Lower lobe of right lung (tissue), 2 donors: ENCODE measurements at regions not wholly inside any gene's neighbourhood (a gene's known extent, or its start where the extent isn't known, plus 50 kb on each side); places are given as distances from the start of the nearest gene placed in this dataset.

ENCODE experiments used
- ATAC-seq, 2 donors: fragments of 200-7000 bp; cut with Tn5 transposase; one replicate each; pipeline ENCODE4 v1.9.1; 2020 to 2022; ENCODE audit warnings: mild to moderate bottlenecking in 2 of 2, moderate library complexity in 2 of 2
- DNase-seq: peaks from one replicate; pipeline ENCODE4 v3.0.0-alpha.2; 2020
- H3K27ac ChIP-seq: fragments of 200-600 bp; one replicate; pipeline ENCODE4 v1.8.0; 2022
- H3K27me3 ChIP-seq: fragments of 200-600 bp; one replicate; pipeline ENCODE4 v1.8.0; 2022; ENCODE audit warnings: low read depth
- H3K36me3 ChIP-seq: fragments of 200-600 bp; one replicate; pipeline ENCODE4 v1.8.0; 2022; ENCODE audit warnings: mild to moderate bottlenecking
- H3K4me1 ChIP-seq: fragments of 200-600 bp; one replicate; pipeline ENCODE4 v1.8.0; 2022
- H3K4me3 ChIP-seq: fragments of 200-600 bp; one replicate; pipeline ENCODE4 v1.8.0; 2022; ENCODE audit warnings: mild to moderate bottlenecking
- H3K9me3 ChIP-seq: fragments of 200-600 bp; one replicate; pipeline ENCODE4 v1.8.0; 2022
- intact Hi-C: fragments of 100-400 bp; cut with DNase I; formaldehyde crosslinking; loops from one replicate; pipeline ENCODE4 v1.11.0; 2022
- TF ChIP-seq, protein P1 (sequence below): fragments of 200-600 bp; IDR thresholded peaks from one replicate; pipeline ENCODE4 v1.8.0; 2022; ENCODE audit warnings: antibody characterized with exemption, mild to moderate bottlenecking
- donor health status: DM: no; HTN: yes; CAD: no; lungs with severe emphysema.

DNA sequence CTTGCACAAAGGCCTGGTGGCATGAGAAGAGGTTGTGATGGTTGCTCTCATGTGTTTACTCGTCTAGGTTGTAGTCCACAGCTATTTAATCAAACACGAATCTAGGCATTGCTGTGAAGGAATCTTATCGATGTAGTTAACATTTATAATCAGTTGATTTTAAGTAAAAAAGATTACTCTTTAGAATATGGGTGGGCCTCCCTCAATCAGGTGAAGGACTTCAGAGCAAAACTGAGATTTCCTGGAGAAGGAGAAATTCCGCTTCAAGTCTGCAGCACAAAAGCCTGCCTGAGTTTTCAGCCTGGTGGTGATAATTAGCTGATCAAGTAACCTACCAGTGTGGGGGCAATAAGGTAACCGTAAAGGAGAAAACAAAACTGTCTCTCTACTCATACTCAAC, 523.6 kb downstream of the GRIN2A start:
- no peaks in the 10 kb centered on the region for H3K9me3 ChIP-seq
- TF ChIP-seq, protein P1, sequence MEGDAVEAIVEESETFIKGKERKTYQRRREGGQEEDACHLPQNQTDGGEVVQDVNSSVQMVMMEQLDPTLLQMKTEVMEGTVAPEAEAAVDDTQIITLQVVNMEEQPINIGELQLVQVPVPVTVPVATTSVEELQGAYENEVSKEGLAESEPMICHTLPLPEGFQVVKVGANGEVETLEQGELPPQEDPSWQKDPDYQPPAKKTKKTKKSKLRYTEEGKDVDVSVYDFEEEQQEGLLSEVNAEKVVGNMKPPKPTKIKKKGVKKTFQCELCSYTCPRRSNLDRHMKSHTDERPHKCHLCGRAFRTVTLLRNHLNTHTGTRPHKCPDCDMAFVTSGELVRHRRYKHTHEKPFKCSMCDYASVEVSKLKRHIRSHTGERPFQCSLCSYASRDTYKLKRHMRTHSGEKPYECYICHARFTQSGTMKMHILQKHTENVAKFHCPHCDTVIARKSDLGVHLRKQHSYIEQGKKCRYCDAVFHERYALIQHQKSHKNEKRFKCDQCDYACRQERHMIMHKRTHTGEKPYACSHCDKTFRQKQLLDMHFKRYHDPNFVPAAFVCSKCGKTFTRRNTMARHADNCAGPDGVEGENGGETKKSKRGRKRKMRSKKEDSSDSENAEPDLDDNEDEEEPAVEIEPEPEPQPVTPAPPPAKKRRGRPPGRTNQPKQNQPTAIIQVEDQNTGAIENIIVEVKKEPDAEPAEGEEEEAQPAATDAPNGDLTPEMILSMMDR: no peak
- intact Hi-C loops: no loop called here
- H3K36me3 ChIP-seq: no peaks in the 10 kb centered on the region
- no peaks in the 10 kb centered on the region for H3K4me1 ChIP-seq
- DNase-seq: no peak
- H3K27ac ChIP-seq: no peak overlapping the region
- no peak overlapping the region for H3K4me3 ChIP-seq
- no peak for ATAC-seq
- H3K27me3 ChIP-seq: no peaks in the 10 kb centered on the region

DNA sequence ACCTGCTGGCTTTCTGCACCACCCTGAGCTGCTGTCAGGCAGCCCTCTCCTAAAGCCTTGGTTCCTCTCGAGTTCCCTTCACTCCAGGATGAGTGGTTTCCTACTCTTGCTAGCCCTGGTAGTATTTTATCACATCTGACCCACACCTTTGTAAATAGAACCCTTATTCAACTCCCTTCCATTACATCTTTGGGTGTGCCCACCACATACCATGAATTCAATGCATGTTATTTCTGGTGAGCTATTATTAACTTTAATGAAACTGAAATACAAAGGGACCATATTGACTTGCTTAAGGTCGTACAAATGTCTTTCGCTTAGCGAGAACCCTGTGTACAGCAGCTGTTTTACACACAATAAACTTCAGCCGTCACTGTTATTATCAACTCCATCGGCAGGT, 521.3 kb downstream of the GRIN2A start:
- intact Hi-C loops: no loop called here
- ATAC-seq (no peak), DNase-seq (no peak)
- Histone ChIP-seq H3K36me3 (no peaks in the 10 kb centered on the region), H3K4me1 (no peaks in the 10 kb centered on the region), H3K27ac (no peak overlapping the region), H3K4me3 (no peak overlapping the region), H3K27me3 (no peaks in the 10 kb centered on the region), H3K9me3 (no peaks in the 10 kb centered on the region)
- TF ChIP-seq, protein P1: no peak

GRCh38 chr16:9661336-9662017, 520.8 kb downstream of the GRIN2A start:
- Histone ChIP-seq H3K4me3 (no peak overlapping the region), H3K27me3 (no peaks in the 10 kb centered on the region), H3K4me1 (no peaks in the 10 kb centered on the region), H3K27ac (no peak overlapping the region), H3K36me3 (no peaks in the 10 kb centered on the region), H3K9me3 (no peaks in the 10 kb centered on the region)
- ATAC-seq (no peak), DNase-seq (no peak)
- intact Hi-C loops: no loop called here
- TF ChIP-seq, protein P1: no peak

DNA sequence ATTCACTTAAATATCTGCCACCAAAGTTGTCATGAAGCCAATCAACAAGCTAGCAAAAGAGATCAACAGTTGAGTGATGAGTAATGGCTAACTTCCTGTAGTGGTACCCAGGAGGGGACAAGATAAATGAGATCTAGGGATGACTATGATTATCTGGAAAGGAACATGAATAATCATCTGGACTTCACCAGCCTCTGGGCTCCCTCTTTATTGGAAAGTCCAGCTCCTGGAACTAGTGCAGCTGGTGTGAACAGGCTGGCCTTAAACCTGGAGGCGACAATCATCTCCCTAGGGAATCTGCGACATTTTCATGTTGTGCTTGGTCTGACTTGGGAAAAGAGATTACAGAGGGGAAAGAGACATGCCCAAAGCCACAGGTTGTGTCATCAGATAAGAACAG, 518.6 kb downstream of the GRIN2A start:
- TF ChIP-seq, protein P1: no peak
- intact Hi-C loops: no loop called here
- ATAC-seq (no peak), DNase-seq (no peak)
- Histone ChIP-seq H3K4me1 (no peaks in the 10 kb centered on the region), H3K27me3 (no peaks in the 10 kb centered on the region), H3K36me3 (no peaks in the 10 kb centered on the region), H3K27ac (no peak overlapping the region), H3K4me3 (no peak overlapping the region), H3K9me3 (no peaks in the 10 kb centered on the region)

DNA sequence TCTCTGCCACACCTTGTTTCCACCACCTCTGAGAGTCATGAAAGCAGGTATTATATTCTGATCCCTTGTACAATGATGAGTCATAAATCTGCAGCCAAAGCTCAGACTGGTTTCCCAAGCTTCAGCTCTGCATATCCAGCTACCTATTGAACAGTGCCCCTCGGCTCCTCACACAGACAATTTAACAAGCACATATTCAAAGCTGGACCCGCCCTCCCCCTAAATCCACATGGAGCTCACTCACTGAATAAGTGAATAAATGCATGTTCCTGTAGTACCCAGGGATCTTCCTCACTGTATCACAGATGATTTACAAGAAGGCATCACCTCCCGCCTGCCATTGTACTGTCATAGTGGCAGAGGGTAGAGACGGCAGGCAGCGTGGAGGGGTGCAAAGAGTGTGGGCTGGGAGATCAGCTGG, 516.4 kb downstream of the GRIN2A start:
- H3K4me1 ChIP-seq: no peaks in the 10 kb centered on the region
- DNase-seq (no peak), ATAC-seq (no peak)
- H3K27me3 ChIP-seq: no peaks in the 10 kb centered on the region
- no peaks in the 10 kb centered on the region for H3K36me3 ChIP-seq
- TF ChIP-seq, protein P1: no peak
- H3K4me3 ChIP-seq: no peak overlapping the region
- H3K9me3 ChIP-seq: no peaks in the 10 kb centered on the region
- intact Hi-C loops: no loop called here
- H3K27ac ChIP-seq: no peak overlapping the region
